ENCODE measurements at regions not wholly inside any gene's neighbourhood (a gene's known extent, or its start where the extent isn't known, plus 50 kb on each side); places are given as distances from the start of the nearest gene placed in this dataset.

GRCh38 chr12:85424581-85425348 is 144.7 kb downstream of the ALX1 start:
- intact Hi-C loops (cut with micrococcal nuclease; ENCODE audit: unreplicated experiment) (loop anchor here (1.0 to 2.0 kb wide), 3 partner anchors 24 to 495 kb away; no protein-coding TSS in a partner anchor), in situ Hi-C loops (cut with HindIII; ENCODE audit: extremely low pct_ligation_motif_present, low pct_unique_long_range_greater_than_20kb) (no loop called here)
- H3K36me3 ChIP-seq (replicated peaks in 1 of 2; ENCODE audit: control insufficient read depth in 1 of 2, insufficient read depth in 2 of 2, low read length in 2 of 2), result no peaks in the 10 kb centered on the region
- CTCF ChIA-PET (ENCODE audit: low intra/inter-chr PET ratio, low total read pairs), result interaction anchor here (1.4 to 1.8 kb wide), 2 partner anchors 24 to 448 kb away, joined by 3 to 8 read pairs; no protein-coding TSS in a partner anchor
- ATAC-seq, result peak; percentile 31; the same call in 1 of the 3 replicates
- H3K4me3 ChIP-seq (replicated peaks in 1 of 3; ENCODE audit: insufficient read depth in 1 of 3, low read depth in 2 of 3, low read length in 3 of 3), result no peak overlapping the region
- H4K20me1 ChIP-seq (ENCODE audit: insufficient read depth, low read length), result no peaks in the 10 kb centered on the region
- no peak for FAIRE-seq
- no peaks in the 10 kb centered on the region for H3K27me3 ChIP-seq (ENCODE audit: control insufficient read depth in 1 of 2, insufficient read depth in 2 of 2, low read length in 2 of 2)
- POLR2A ChIA-PET, result no interaction called here
- 24% methylated on average over 10 of the region's 10 CpGs for WGBS (ENCODE audit: low lambda C conversion rate)
- no TSS peak for BruUV-seq (replicated peaks)
- H3K4me2 ChIP-seq (ENCODE audit: low read depth, low read length), result no peak overlapping the region
- no peaks in the 10 kb centered on the region for H3K9me3 ChIP-seq (ENCODE audit: low read length)
- H3K79me2 ChIP-seq (ENCODE audit: insufficient read depth, low read length), result no peaks in the 10 kb centered on the region
- H3K9ac ChIP-seq (ENCODE audit: insufficient read depth, low read depth, low read length), result no peak overlapping the region
- no peaks in the 10 kb centered on the region for H3K4me1 ChIP-seq (ENCODE audit: insufficient read depth, low read length)
- DNase-seq (ENCODE audit: low spot score), result peak; percentile 34
- H2AFZ ChIP-seq (ENCODE audit: low read length), result no peak overlapping the region
- no peak overlapping the region for H3K27ac ChIP-seq (ENCODE audit: extremely low read length, insufficient read depth, low read length)
- TF ChIP-seq ZNF350 (CRISPR knock-in tag; IDR thresholded peaks at IDR 0.05; ENCODE audit: borderline replicate concordance, low read depth) (no peak), TBL1XR1 (IDR thresholded peaks at IDR 0.05; ENCODE audit: borderline replicate concordance, low read length, partially characterized antibody) (no peak), STAG1 (CRISPR knock-in tag; IDR thresholded peaks at IDR 0.05) (peak; percentile 49), ZNF652 (CRISPR knock-in tag; IDR thresholded peaks at IDR 0.05; ENCODE audit: borderline replicate concordance, low read depth) (0 out of 2 replicates have a peak, but pooled peaks have one; percentile 36), KDM5A (IDR thresholded peaks at IDR 0.05; ENCODE audit: borderline replicate concordance, low read length) (no peak), ZSCAN31 (CRISPR knock-in tag; IDR thresholded peaks at IDR 0.05; ENCODE audit: low read depth) (no peak), PAF1 (CRISPR knock-in tag; IDR thresholded peaks at IDR 0.05) (no peak), ATF5 (CRISPR knock-in tag; IDR thresholded peaks at IDR 0.05; ENCODE audit: low read depth) (no peak), CTCF (CRISPR knock-in tag; IDR thresholded peaks at IDR 0.05) (peak; percentile 44), RARG (CRISPR knock-in tag; IDR thresholded peaks at IDR 0.05; ENCODE audit: low read depth) (no peak), AHR (CRISPR knock-in tag; IDR thresholded peaks at IDR 0.05) (no peak), ZSCAN22 (CRISPR knock-in tag; IDR thresholded peaks at IDR 0.05) (no peak), AHDC1 (CRISPR knock-in tag; IDR thresholded peaks at IDR 0.05; ENCODE audit: borderline replicate concordance) (no peak)

Measured in HepG2 (cell line).